ENCODE measurements at regions not wholly inside any gene's neighbourhood (a gene's known extent, or its start where the extent isn't known, plus 50 kb on each side); places are given as distances from the start of the nearest gene placed in this dataset.

- peaks cover 9% of the 10 kb centered on the region for H3K4me1 Mint-ChIP-seq (ENCODE audit: unreplicated experiment)
- no peak overlapping the region for H3K27ac Mint-ChIP-seq (ENCODE audit: unreplicated experiment)
- no peak for DNase-seq (ENCODE audit: low spot score)
Observed at GRCh38 chr10:110414548-110415309, 83.0 kb upstream of the DUSP5 start.

GRCh38 chr10:110415809-110416208 lies 81.9 kb upstream of the DUSP5 start:
- Mint-ChIP-seq H3K4me1 (ENCODE audit: unreplicated experiment) (peaks cover 14% of the 10 kb centered on the region), H3K9me3 (ENCODE audit: unreplicated experiment) (no peaks in the 10 kb centered on the region), H3K36me3 (ENCODE audit: low read depth, unreplicated experiment) (no peaks in the 10 kb centered on the region), H3K27me3 (ENCODE audit: unreplicated experiment) (peaks cover 4% of the 10 kb centered on the region), H3K4me3 (ENCODE audit: unreplicated experiment) (no peak overlapping the region), H3K27ac (ENCODE audit: unreplicated experiment) (no peak overlapping the region)
- no peak for DNase-seq (ENCODE audit: low spot score)
- no peak for TF ChIP-seq CTCF (IDR thresholded peaks at IDR 0.05; ENCODE audit: unreplicated experiment)

More at GRCh38 chr10:110414548-110415309, 83.0 kb upstream of the DUSP5 start:
- TF ChIP-seq CTCF (IDR thresholded peaks at IDR 0.05; ENCODE audit: unreplicated experiment): no peak
- no peaks in the 10 kb centered on the region for H3K9me3 Mint-ChIP-seq (ENCODE audit: unreplicated experiment)
- no peak overlapping the region for H3K4me3 Mint-ChIP-seq (ENCODE audit: unreplicated experiment)
- H3K27me3 Mint-ChIP-seq (ENCODE audit: unreplicated experiment): peaks cover 9% of the 10 kb centered on the region
- H3K36me3 Mint-ChIP-seq (ENCODE audit: low read depth, unreplicated experiment): no peaks in the 10 kb centered on the region

GRCh38 chr10:110416776-110417711 lies 80.7 kb upstream of the DUSP5 start:
- no peaks in the 10 kb centered on the region for H3K9me3 Mint-ChIP-seq (ENCODE audit: unreplicated experiment)
- H3K4me3 Mint-ChIP-seq (ENCODE audit: unreplicated experiment): no peak overlapping the region
- peaks cover 22% of the 10 kb centered on the region for H3K4me1 Mint-ChIP-seq (ENCODE audit: unreplicated experiment)
- peaks cover 4% of the 10 kb centered on the region for H3K27me3 Mint-ChIP-seq (ENCODE audit: unreplicated experiment)
- no peak for DNase-seq (ENCODE audit: low spot score)
- H3K36me3 Mint-ChIP-seq (ENCODE audit: low read depth, unreplicated experiment): no peaks in the 10 kb centered on the region
- H3K27ac Mint-ChIP-seq (ENCODE audit: unreplicated experiment): no peak overlapping the region
- no peak for TF ChIP-seq CTCF (IDR thresholded peaks at IDR 0.05; ENCODE audit: unreplicated experiment)

GRCh38 chr10:110418218-110418617 lies 79.5 kb upstream of the DUSP5 start:
- Mint-ChIP-seq H3K4me3 (ENCODE audit: unreplicated experiment) (no peak overlapping the region), H3K36me3 (ENCODE audit: low read depth, unreplicated experiment) (no peaks in the 10 kb centered on the region), H3K4me1 (ENCODE audit: unreplicated experiment) (peaks cover 28% of the 10 kb centered on the region), H3K27ac (ENCODE audit: unreplicated experiment) (no peak overlapping the region), H3K27me3 (ENCODE audit: unreplicated experiment) (peaks cover 4% of the 10 kb centered on the region), H3K9me3 (ENCODE audit: unreplicated experiment) (no peaks in the 10 kb centered on the region)
- no peak for TF ChIP-seq CTCF (IDR thresholded peaks at IDR 0.05; ENCODE audit: unreplicated experiment)
- no peak for DNase-seq (ENCODE audit: low spot score)
